HepG2 (cell line): ENCODE measurements at regions not wholly inside any gene's neighbourhood (a gene's known extent, or its start where the extent isn't known, plus 50 kb on each side); places are given as distances from the start of the nearest gene placed in this dataset.

Experiments
- ATM ChIP-seq: fragments of 450-650 bp; IDR thresholded peaks from 2 replicates; pipeline ENCODE4 v1.7.1; 2017; ENCODE audit warnings: mild to moderate bottlenecking, borderline replicate concordance
- FOSL2 ChIP-seq: sonication (generic); formaldehyde crosslinking; IDR thresholded peaks from 2 replicates; pipeline ENCODE4 v1.4.0; 2020; ENCODE audit warnings: missing genetic modification reagents
- FOXO1 ChIP-seq: sonication (generic); formaldehyde crosslinking; IDR thresholded peaks from 2 replicates; pipeline ENCODE4 v1.4.0; 2020; ENCODE audit warnings: missing genetic modification reagents
- KDM5B ChIP-seq: sonication (generic); formaldehyde crosslinking; IDR thresholded peaks from 2 replicates; pipeline ENCODE4 v1.4.0; 2020; ENCODE audit warnings: missing genetic modification reagents, mild to moderate bottlenecking, borderline replicate concordance
- KDM6A ChIP-seq: IDR thresholded peaks from 2 replicates; pipeline ENCODE4 v1.6.1; 2016; ENCODE audit warnings: low read depth
- KMT2A ChIP-seq: sonication (generic); formaldehyde crosslinking; IDR thresholded peaks from 2 replicates; pipeline ENCODE4 v1.4.0; 2020; ENCODE audit warnings: missing genetic modification reagents
- NCOA2 ChIP-seq: sonication (generic); formaldehyde crosslinking; IDR thresholded peaks from 2 replicates; pipeline ENCODE4 v1.8.0; 2022; ENCODE audit warnings: inconsistent platforms
- NR2F2 ChIP-seq: IDR thresholded peaks from 2 replicates; pipeline ENCODE4 v1.6.1; 2012; ENCODE audit warnings: low read depth, inconsistent platforms, borderline replicate concordance
- NR2F6 ChIP-seq, 2 experiments: IDR thresholded peaks; 2 replicates each; pipeline ENCODE4 v1.6.1; 2016; ENCODE audit warnings: antibody characterized with exemption in 1 of 2, mild to moderate bottlenecking in 1 of 2
- PHF21A ChIP-seq: sonication (generic); formaldehyde crosslinking; IDR thresholded peaks from 2 replicates; pipeline ENCODE4 v1.5.0; 2020; ENCODE audit warnings: mild to moderate bottlenecking, missing genetic modification reagents
- POLR2AphosphoS5 ChIP-seq: IDR thresholded peaks from 2 replicates; pipeline ENCODE4 v1.6.1; 2012; ENCODE audit warnings: low read depth, low read length
- TCF7 ChIP-seq: sonication (generic); IDR thresholded peaks from 2 replicates; pipeline ENCODE4 v1.6.1; 2016; ENCODE audit warnings: antibody characterized with exemption, low read depth
- ZBTB7A ChIP-seq: sonication (generic); formaldehyde crosslinking; IDR thresholded peaks from 2 replicates; pipeline ENCODE4 v1.8.0; 2022; ENCODE audit warnings: mild to moderate bottlenecking, missing genetic modification reagents
- ZKSCAN1 ChIP-seq: fragments of 150-350 bp; IDR thresholded peaks from 2 replicates; pipeline ENCODE4 v1.6.1; 2014; ENCODE audit warnings: low read length
- ZNF367 ChIP-seq: sonication (generic); formaldehyde crosslinking; IDR thresholded peaks from 2 replicates; pipeline ENCODE4 v1.4.0; 2020; ENCODE audit warnings: missing genetic modification reagents, borderline replicate concordance
- ZNF430 ChIP-seq: sonication (generic); formaldehyde crosslinking; IDR thresholded peaks from 2 replicates; pipeline ENCODE4 v1.9.0; 2021; ENCODE audit warnings: mild to moderate bottlenecking, missing genetic modification reagents
- ZNF446 ChIP-seq: sonication (generic); formaldehyde crosslinking; IDR thresholded peaks from 2 replicates; pipeline ENCODE4 v1.5.0; 2020; ENCODE audit warnings: mild to moderate bottlenecking, missing genetic modification reagents
- ZNF530 ChIP-seq: sonication (generic); formaldehyde crosslinking; IDR thresholded peaks from 2 replicates; pipeline ENCODE4 v1.5.0; 2020; ENCODE audit warnings: low read depth, mild to moderate bottlenecking, missing genetic modification reagents
- ZNF572 ChIP-seq: sonication (generic); formaldehyde crosslinking; IDR thresholded peaks from 2 replicates; pipeline ENCODE4 v1.5.1; 2020; ENCODE audit warnings: mild to moderate bottlenecking, missing genetic modification reagents
- ZNF773 ChIP-seq: sonication (generic); formaldehyde crosslinking; IDR thresholded peaks from 2 replicates; pipeline ENCODE4 v1.4.0; 2020; ENCODE audit warnings: missing genetic modification reagents, borderline replicate concordance
- ZNF850 ChIP-seq: sonication (generic); formaldehyde crosslinking; conservative IDR thresholded peaks from 2 replicates; pipeline ENCODE4 v1.9.0; 2021; ENCODE audit warnings: mild to moderate bottlenecking, missing genetic modification reagents
- ZNF891 ChIP-seq: sonication (generic); formaldehyde crosslinking; IDR thresholded peaks from 2 replicates; pipeline ENCODE4 v1.5.0; 2020; ENCODE audit warnings: mild to moderate bottlenecking, missing genetic modification reagents
- TF ChIP-seq, protein P1 (sequence below): sonication (generic); formaldehyde crosslinking; IDR thresholded peaks from 2 replicates; pipeline ENCODE4 v1.4.0; 2020; ENCODE audit warnings: missing genetic modification reagents
- TF ChIP-seq, protein P2 (sequence below): IDR thresholded peaks from 2 replicates; pipeline ENCODE4 v1.6.1; 2016; ENCODE audit warnings: mild to moderate bottlenecking
- TF ChIP-seq, protein P3 (sequence below): sonication (generic); formaldehyde crosslinking; IDR thresholded peaks from 2 replicates; pipeline ENCODE4 v1.9.0; 2022; ENCODE audit warnings: missing genetic modification reagents, mild to moderate bottlenecking, borderline replicate concordance

DNA sequence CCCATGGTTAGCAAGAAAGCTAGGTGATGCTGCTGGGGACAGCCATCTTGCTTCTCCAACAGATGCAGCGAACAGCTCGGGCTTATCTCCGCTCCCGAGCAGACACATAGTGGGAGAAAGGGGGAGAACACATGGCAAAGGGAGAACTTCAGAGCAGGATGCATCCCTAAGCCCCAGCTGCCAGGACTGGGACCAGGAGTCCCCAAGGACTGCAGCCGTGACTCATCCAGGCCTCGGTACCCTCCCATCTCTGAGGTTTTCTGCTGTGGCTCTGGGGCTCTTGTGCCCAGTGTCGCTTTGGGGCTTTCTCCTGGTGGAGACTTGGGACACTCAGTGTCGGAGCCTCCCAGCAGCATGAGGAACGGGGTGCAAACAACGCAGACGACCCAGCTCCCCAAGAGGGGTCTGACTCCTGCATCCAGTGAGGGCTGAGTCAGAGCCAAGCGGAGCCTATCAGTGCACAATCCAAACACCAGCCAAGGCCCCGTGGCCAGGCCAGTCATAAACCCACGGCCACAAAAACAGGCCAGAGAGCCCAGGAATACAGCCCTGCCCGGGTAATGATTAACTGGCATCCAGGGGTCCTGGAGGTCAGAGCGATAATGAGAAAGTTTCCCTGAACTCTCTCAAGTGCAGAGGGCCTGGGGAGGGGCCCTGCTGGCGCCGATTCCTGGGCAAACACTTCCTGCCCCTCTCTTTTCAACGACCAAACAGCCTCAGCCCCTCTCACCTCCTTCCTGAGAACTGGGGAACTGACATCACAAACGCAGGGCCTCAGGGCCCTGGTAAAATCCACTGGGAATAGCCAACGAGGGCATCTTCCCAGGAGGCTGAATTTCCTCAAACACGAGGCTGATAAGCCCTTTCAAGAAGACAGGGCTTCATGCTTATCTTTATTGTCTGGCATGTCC, 202.9 kb downstream of the USP12 start (continued):
- TF ChIP-seq, protein P1, sequence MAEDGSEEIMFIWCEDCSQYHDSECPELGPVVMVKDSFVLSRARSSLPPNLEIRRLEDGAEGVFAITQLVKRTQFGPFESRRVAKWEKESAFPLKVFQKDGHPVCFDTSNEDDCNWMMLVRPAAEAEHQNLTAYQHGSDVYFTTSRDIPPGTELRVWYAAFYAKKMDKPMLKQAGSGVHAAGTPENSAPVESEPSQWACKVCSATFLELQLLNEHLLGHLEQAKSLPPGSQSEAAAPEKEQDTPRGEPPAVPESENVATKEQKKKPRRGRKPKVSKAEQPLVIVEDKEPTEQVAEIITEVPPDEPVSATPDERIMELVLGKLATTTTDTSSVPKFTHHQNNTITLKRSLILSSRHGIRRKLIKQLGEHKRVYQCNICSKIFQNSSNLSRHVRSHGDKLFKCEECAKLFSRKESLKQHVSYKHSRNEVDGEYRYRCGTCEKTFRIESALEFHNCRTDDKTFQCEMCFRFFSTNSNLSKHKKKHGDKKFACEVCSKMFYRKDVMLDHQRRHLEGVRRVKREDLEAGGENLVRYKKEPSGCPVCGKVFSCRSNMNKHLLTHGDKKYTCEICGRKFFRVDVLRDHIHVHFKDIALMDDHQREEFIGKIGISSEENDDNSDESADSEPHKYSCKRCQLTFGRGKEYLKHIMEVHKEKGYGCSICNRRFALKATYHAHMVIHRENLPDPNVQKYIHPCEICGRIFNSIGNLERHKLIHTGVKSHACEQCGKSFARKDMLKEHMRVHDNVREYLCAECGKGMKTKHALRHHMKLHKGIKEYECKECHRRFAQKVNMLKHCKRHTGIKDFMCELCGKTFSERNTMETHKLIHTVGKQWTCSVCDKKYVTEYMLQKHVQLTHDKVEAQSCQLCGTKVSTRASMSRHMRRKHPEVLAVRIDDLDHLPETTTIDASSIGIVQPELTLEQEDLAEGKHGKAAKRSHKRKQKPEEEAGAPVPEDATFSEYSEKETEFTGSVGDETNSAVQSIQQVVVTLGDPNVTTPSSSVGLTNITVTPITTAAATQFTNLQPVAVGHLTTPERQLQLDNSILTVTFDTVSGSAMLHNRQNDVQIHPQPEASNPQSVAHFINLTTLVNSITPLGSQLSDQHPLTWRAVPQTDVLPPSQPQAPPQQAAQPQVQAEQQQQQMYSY (CRISPR knock-in tag): no peak; the same call in none of the 2 replicates
- TF ChIP-seq KDM5B (CRISPR knock-in tag) (peak; percentile 54; the same call in 1 of the 2 replicates), ZNF530 (CRISPR knock-in tag) (no peak), ZNF367 (CRISPR knock-in tag) (no peak), ZKSCAN1 (no peak), ZBTB7A (CRISPR knock-in tag) (peak; percentile 52; the same call in 1 of the 2 replicates), ZNF773 (CRISPR knock-in tag) (no peak), NR2F6 (IDR thresholded peaks at IDR 0.05) (peak; percentile 95), NR2F6 (CRISPR knock-in tag; IDR thresholded peaks at IDR 0.05) (peak; percentile 93), ZNF891 (CRISPR knock-in tag) (0 out of 2 replicates have a peak, but pooled peaks have one; percentile 46), KMT2A (CRISPR knock-in tag) (no peak), ZNF850 (CRISPR knock-in tag) (no peak), ZNF446 (CRISPR knock-in tag) (no peak), ZNF572 (no peak), ATM (no peak), NCOA2 (peak; percentile 77), FOXO1 (CRISPR knock-in tag) (0 out of 2 replicates have a peak, but pooled peaks have one; percentile 37), ZNF430 (CRISPR knock-in tag) (peak; percentile 53; the same call in 1 of the 2 replicates), FOSL2 (CRISPR knock-in tag) (peak; percentile 87), PHF21A (peak; percentile 97), NR2F2 (peak; percentile 75), POLR2AphosphoS5 (peak; percentile 28; the same call in 1 of the 2 replicates), KDM6A (CRISPR knock-in tag) (peak; percentile 47), TCF7 (peak; percentile 52; the same call in 1 of the 2 replicates)
- TF ChIP-seq, protein P2, sequence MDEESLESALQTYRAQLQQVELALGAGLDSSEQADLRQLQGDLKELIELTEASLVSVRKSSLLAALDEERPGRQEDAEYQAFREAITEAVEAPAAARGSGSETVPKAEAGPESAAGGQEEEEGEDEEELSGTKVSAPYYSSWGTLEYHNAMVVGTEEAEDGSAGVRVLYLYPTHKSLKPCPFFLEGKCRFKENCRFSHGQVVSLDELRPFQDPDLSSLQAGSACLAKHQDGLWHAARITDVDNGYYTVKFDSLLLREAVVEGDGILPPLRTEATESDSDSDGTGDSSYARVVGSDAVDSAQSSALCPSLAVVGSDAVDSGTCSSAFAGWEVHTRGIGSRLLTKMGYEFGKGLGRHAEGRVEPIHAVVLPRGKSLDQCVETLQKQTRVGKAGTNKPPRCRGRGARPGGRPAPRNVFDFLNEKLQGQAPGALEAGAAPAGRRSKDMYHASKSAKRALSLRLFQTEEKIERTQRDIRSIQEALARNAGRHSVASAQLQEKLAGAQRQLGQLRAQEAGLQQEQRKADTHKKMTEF (CRISPR knock-in tag): peak; percentile 82
- TF ChIP-seq, protein P3, sequence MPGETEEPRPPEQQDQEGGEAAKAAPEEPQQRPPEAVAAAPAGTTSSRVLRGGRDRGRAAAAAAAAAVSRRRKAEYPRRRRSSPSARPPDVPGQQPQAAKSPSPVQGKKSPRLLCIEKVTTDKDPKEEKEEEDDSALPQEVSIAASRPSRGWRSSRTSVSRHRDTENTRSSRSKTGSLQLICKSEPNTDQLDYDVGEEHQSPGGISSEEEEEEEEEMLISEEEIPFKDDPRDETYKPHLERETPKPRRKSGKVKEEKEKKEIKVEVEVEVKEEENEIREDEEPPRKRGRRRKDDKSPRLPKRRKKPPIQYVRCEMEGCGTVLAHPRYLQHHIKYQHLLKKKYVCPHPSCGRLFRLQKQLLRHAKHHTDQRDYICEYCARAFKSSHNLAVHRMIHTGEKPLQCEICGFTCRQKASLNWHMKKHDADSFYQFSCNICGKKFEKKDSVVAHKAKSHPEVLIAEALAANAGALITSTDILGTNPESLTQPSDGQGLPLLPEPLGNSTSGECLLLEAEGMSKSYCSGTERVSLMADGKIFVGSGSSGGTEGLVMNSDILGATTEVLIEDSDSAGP (CRISPR knock-in tag): peak; percentile 55; the same call in 1 of the 2 replicates
